SK-N-MC (cell line): ENCODE measurements at regions not wholly inside any gene's neighbourhood (a gene's known extent, or its start where the extent isn't known, plus 50 kb on each side); places are given as distances from the start of the nearest gene placed in this dataset.

ENCODE experiments used
- DNase-seq: peaks from one replicate; pipeline ENCODE4 v3.0.0-alpha.2; 2011; ENCODE audit warnings: low read depth, low spot score
- H3K27ac ChIP-seq: fragments of 200-600 bp; sonication (generic); 2 replicates; pipeline ENCODE4 v1.5.1; 2016; ENCODE audit warnings: mixed run types
- H3K36me3 ChIP-seq: fragments of 200-600 bp; sonication (generic); 2 replicates; pipeline ENCODE4 v1.6.1; 2017; ENCODE audit warnings: antibody characterized with exemption, low read length, mixed read lengths; ENCODE audit not compliant: insufficient read depth
- H3K4me3 ChIP-seq: fragments of 200-600 bp; sonication (generic); 2 replicates; pipeline ENCODE4 v1.5.1; 2016
- H3K9ac ChIP-seq: fragments of 200-600 bp; sonication (generic); 2 replicates; pipeline ENCODE4 v1.8.0; 2017; ENCODE audit warnings: mixed run types, mixed read lengths; ENCODE audit not compliant: insufficient read length
- H3K9me3 ChIP-seq: fragments of 200-600 bp; sonication (generic); 2 replicates; pipeline ENCODE4 v1.6.1; 2017; ENCODE audit warnings: low read depth, mild to moderate bottlenecking, antibody characterized with exemption, low read length, moderate library complexity, mixed read lengths
- EZH2 ChIP-seq: fragments of 200-600 bp; sonication (generic); IDR thresholded peaks from one replicate; pipeline ENCODE4 v1.6.1; 2017; ENCODE audit warnings: antibody characterized with exemption
- FOXP2 ChIP-seq: optimal IDR thresholded peaks from 2 replicates; pipeline ENCODE3; 2011; ENCODE audit warnings: mild to moderate bottlenecking, moderate library complexity; ENCODE audit not compliant: insufficient read depth; ENCODE audit errors: extremely low read length, control extremely low read depth
- POLR2AphosphoS5 ChIP-seq: IDR thresholded peaks from 2 replicates; pipeline ENCODE4 v1.6.1; 2012; ENCODE audit warnings: mild to moderate bottlenecking, low read depth, low read length, borderline replicate concordance

GRCh38 chr13:34553376-34553775, 388.7 kb upstream of the NBEA start:
- H3K9ac ChIP-seq = no peak overlapping the region
- DNase-seq = no peak

GRCh38 chr13:34555988-34556387, 386.1 kb upstream of the NBEA start:
- no peak for TF ChIP-seq FOXP2
- no peak for TF ChIP-seq EZH2
- TF ChIP-seq POLR2AphosphoS5 = no peak
- H3K9ac ChIP-seq = no peak overlapping the region
- no peaks in the 10 kb centered on the region for H3K9me3 ChIP-seq
- no peaks in the 10 kb centered on the region for H3K36me3 ChIP-seq
- H3K4me3 ChIP-seq = no peak overlapping the region
- H3K27ac ChIP-seq = no peak overlapping the region
- DNase-seq = no peak

More at GRCh38 chr13:34553376-34553775, 388.7 kb upstream of the NBEA start:
- no peak for TF ChIP-seq POLR2AphosphoS5
- no peak for TF ChIP-seq EZH2
- no peak for TF ChIP-seq FOXP2
- Histone ChIP-seq H3K9me3 (no peaks in the 10 kb centered on the region), H3K4me3 (no peak overlapping the region), H3K27ac (no peak overlapping the region), H3K36me3 (no peaks in the 10 kb centered on the region)

- H3K27ac ChIP-seq = no peak overlapping the region
- H3K9me3 ChIP-seq = no peaks in the 10 kb centered on the region
- no peak overlapping the region for H3K9ac ChIP-seq
- no peak for DNase-seq
- no peak for TF ChIP-seq FOXP2
- H3K4me3 ChIP-seq = no peak overlapping the region
- no peaks in the 10 kb centered on the region for H3K36me3 ChIP-seq
Observed at GRCh38 chr13:34561033-34561432, 381.0 kb upstream of the NBEA start.

- no peak for DNase-seq
- Histone ChIP-seq H3K36me3 (no peaks in the 10 kb centered on the region), H3K9me3 (no peaks in the 10 kb centered on the region), H3K9ac (no peak overlapping the region), H3K27ac (no peak overlapping the region), H3K4me3 (no peak overlapping the region)
- TF ChIP-seq EZH2 = no peak
- no peak for TF ChIP-seq POLR2AphosphoS5
- no peak for TF ChIP-seq FOXP2
Observed at GRCh38 chr13:34567597-34567996, 374.5 kb upstream of the NBEA start.

- no peaks in the 10 kb centered on the region for H3K9me3 ChIP-seq
- DNase-seq = no peak
- H3K9ac ChIP-seq = no peak overlapping the region
- no peaks in the 10 kb centered on the region for H3K36me3 ChIP-seq
- TF ChIP-seq EZH2 (no peak), POLR2AphosphoS5 (no peak), FOXP2 (no peak)
- H3K27ac ChIP-seq = no peak overlapping the region
- H3K4me3 ChIP-seq = no peak overlapping the region
Observed at GRCh38 chr13:34570698-34571353, 371.2 kb upstream of the NBEA start.

- DNase-seq = no peak
- TF ChIP-seq EZH2 = no peak
- H3K27ac ChIP-seq = no peak overlapping the region
- H3K36me3 ChIP-seq = no peaks in the 10 kb centered on the region
- H3K4me3 ChIP-seq = no peak overlapping the region
- no peaks in the 10 kb centered on the region for H3K9me3 ChIP-seq
- no peak overlapping the region for H3K9ac ChIP-seq
Observed at GRCh38 chr13:34571716-34572115, 370.4 kb upstream of the NBEA start.

- H3K4me3 ChIP-seq = no peak overlapping the region
- no peaks in the 10 kb centered on the region for H3K36me3 ChIP-seq
- H3K9ac ChIP-seq = no peak overlapping the region
- no peaks in the 10 kb centered on the region for H3K9me3 ChIP-seq
- H3K27ac ChIP-seq = no peak overlapping the region
- DNase-seq = no peak
- TF ChIP-seq POLR2AphosphoS5 = no peak
- no peak for TF ChIP-seq EZH2
- TF ChIP-seq FOXP2 = no peak
Observed at GRCh38 chr13:34577051-34577450, 365.0 kb upstream of the NBEA start.

- TF ChIP-seq POLR2AphosphoS5 = no peak
Observed at GRCh38 chr13:34578471-34578870, 363.6 kb upstream of the NBEA start.

GRCh38 chr13:34578917-34579316, 363.2 kb upstream of the NBEA start:
- TF ChIP-seq EZH2 (no peak), FOXP2 (no peak), POLR2AphosphoS5 (no peak)
- Histone ChIP-seq H3K4me3 (no peak overlapping the region), H3K36me3 (no peaks in the 10 kb centered on the region), H3K9me3 (no peaks in the 10 kb centered on the region), H3K27ac (no peak overlapping the region), H3K9ac (no peak overlapping the region)
- no peak for DNase-seq

More at GRCh38 chr13:34578471-34578870, 363.6 kb upstream of the NBEA start:
- Histone ChIP-seq H3K9me3 (no peaks in the 10 kb centered on the region), H3K4me3 (no peak overlapping the region), H3K27ac (no peak overlapping the region), H3K9ac (no peak overlapping the region), H3K36me3 (no peaks in the 10 kb centered on the region)
- no peak for DNase-seq
